ENCODE measurements at regions not wholly inside any gene's neighbourhood (a gene's known extent, or its start where the extent isn't known, plus 50 kb on each side); places are given as distances from the start of the nearest gene placed in this dataset.

GRCh38 chr14:89624500-89625156 lies 207.6 kb upstream of the FOXN3 start:
- H3K27me3 Mint-ChIP-seq (ENCODE audit: low read depth, unreplicated experiment): no peaks in the 10 kb centered on the region
- H3K36me3 ChIP-seq (ENCODE audit: insufficient read depth, low read length): no peaks in the 10 kb centered on the region
- TF ChIP-seq CTCF (IDR thresholded peaks at IDR 0.05; ENCODE audit: insufficient read depth, low read depth, low read length) (no peak), EZH2 (IDR thresholded peaks at IDR 0.05; ENCODE audit: insufficient read depth, low read length) (no peak)

GRCh38 chr14:89621791-89622638 lies 205.0 kb upstream of the FOXN3 start:
- DNase-seq (ENCODE audit: low read depth): no peak
- TF ChIP-seq CTCF (IDR thresholded peaks at IDR 0.05; ENCODE audit: insufficient read depth, low read depth, low read length) (no peak), EZH2 (IDR thresholded peaks at IDR 0.05; ENCODE audit: insufficient read depth, low read length) (no peak)
- H3K9ac ChIP-seq (ENCODE audit: low read length): no peak overlapping the region
- H3K4me2 ChIP-seq (ENCODE audit: low read length): no peak overlapping the region
- FAIRE-seq: no peak
- H3K9me3 Mint-ChIP-seq (ENCODE audit: unreplicated experiment): peaks cover 2% of the 10 kb centered on the region
- no peak overlapping the region for H3K4me3 ChIP-seq (ENCODE audit: insufficient read depth, low read depth, low read length)
- H3K36me3 ChIP-seq (ENCODE audit: insufficient read depth, low read length): no peaks in the 10 kb centered on the region
- H3K27me3 Mint-ChIP-seq (ENCODE audit: low read depth, unreplicated experiment): no peaks in the 10 kb centered on the region
- H3K27me3 ChIP-seq (ENCODE audit: insufficient read depth, low read length): no peaks in the 10 kb centered on the region
- H2AFZ ChIP-seq (ENCODE audit: low read depth, low read length): no peak overlapping the region
- H3K4me1 ChIP-seq (ENCODE audit: insufficient read depth, low read length): peaks cover 8% of the 10 kb centered on the region
- peaks cover 7% of the 10 kb centered on the region for H3K4me1 Mint-ChIP-seq (ENCODE audit: low read depth, unreplicated experiment)
- H3K27ac Mint-ChIP-seq (ENCODE audit: unreplicated experiment): no peak overlapping the region
- no peaks in the 10 kb centered on the region for H3K9me3 ChIP-seq (ENCODE audit: insufficient read depth, low read depth, low read length)
- H3K27ac ChIP-seq (ENCODE audit: low read depth, low read length): no peak overlapping the region
- H3K79me2 ChIP-seq (ENCODE audit: insufficient read depth, low read length): peaks cover 19% of the 10 kb centered on the region
- H3K36me3 Mint-ChIP-seq (ENCODE audit: low read depth, unreplicated experiment): peaks cover 2% of the 10 kb centered on the region
- no peaks in the 10 kb centered on the region for H4K20me1 ChIP-seq (ENCODE audit: insufficient read depth, low read length)
- H3K4me3 Mint-ChIP-seq (ENCODE audit: unreplicated experiment): no peak overlapping the region

More at GRCh38 chr14:89624500-89625156, 207.6 kb upstream of the FOXN3 start:
- Mint-ChIP-seq H3K4me1 (ENCODE audit: low read depth, unreplicated experiment) (peaks cover 10% of the 10 kb centered on the region), H3K9me3 (ENCODE audit: unreplicated experiment) (peaks cover 3% of the 10 kb centered on the region), H3K36me3 (ENCODE audit: low read depth, unreplicated experiment) (peaks cover 2% of the 10 kb centered on the region), H3K4me3 (ENCODE audit: unreplicated experiment) (no peak overlapping the region), H3K27ac (ENCODE audit: unreplicated experiment) (no peak overlapping the region)
- H2AFZ ChIP-seq (ENCODE audit: low read depth, low read length): no peak overlapping the region
- DNase-seq (ENCODE audit: low read depth) (no peak), FAIRE-seq (no peak)
- no peaks in the 10 kb centered on the region for H3K4me1 ChIP-seq (ENCODE audit: insufficient read depth, low read length)
- no peaks in the 10 kb centered on the region for H3K9me3 ChIP-seq (ENCODE audit: insufficient read depth, low read depth, low read length)
- no peak overlapping the region for H3K27ac ChIP-seq (ENCODE audit: low read depth, low read length)
- no peaks in the 10 kb centered on the region for H4K20me1 ChIP-seq (ENCODE audit: insufficient read depth, low read length)
- H3K79me2 ChIP-seq (ENCODE audit: insufficient read depth, low read length): no peaks in the 10 kb centered on the region
- H3K4me3 ChIP-seq (ENCODE audit: insufficient read depth, low read depth, low read length): no peak overlapping the region
- H3K9ac ChIP-seq (ENCODE audit: low read length): no peak overlapping the region
- H3K4me2 ChIP-seq (ENCODE audit: low read length): no peak overlapping the region
- no peaks in the 10 kb centered on the region for H3K27me3 ChIP-seq (ENCODE audit: insufficient read depth, low read length)
